NCI-H146 treated with DMSO at 0.1 percent for 48 hours (cell line): ENCODE measurements at regions not wholly inside any gene's neighbourhood (a gene's known extent, or its start where the extent isn't known, plus 50 kb on each side); places are given as distances from the start of the nearest gene placed in this dataset.
A peak's percentile ranks its signal among the peaks of the same experiment; 100 is the strongest.

Source experiments
- DNase-seq: peaks from one replicate; lab custom pipeline; 2025; ENCODE audit not compliant: unreplicated experiment; lab: John Stamatoyannopoulos, UW

DNA sequence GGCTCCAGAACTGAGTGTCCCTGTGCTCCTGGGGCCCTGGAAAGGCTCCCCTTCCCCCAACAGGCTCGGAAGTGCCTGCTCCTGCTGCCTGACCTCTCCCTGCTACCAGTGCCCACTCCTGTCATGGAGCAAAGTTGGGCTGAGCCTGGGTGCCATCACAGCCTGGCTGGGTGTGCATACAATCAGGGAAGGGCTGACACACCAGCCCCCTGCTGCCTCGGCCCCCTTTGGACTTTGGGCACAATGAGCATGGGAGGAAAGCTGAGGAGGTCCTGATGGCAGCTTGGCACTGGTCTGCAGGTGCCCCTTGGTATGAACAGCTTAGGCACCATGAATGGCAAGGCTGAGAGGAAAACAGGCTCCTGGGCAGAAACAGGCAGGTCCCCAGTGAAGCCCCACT, 405.0 kb downstream of the PID1 start:
- DNase-seq: no peak

DNA sequence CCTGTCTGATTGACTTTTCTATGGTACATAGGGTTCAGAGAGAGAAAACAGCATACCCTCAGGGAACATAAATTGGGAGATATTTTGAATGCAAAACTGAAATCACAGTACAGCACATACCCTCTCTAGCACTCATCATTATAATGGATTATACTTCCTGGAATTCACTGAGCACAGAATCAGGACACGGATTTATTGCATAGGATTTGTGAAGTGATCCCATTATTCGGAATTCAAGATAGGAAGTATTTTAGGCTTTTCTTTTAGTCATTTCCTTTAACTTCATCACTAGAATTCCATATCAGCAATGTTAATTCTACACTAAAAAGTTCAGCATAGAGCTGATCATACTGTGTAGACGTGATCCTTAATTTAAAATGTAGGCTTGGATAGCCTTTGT, 407.0 kb downstream of the PID1 start:
- DNase-seq: no peak

DNA sequence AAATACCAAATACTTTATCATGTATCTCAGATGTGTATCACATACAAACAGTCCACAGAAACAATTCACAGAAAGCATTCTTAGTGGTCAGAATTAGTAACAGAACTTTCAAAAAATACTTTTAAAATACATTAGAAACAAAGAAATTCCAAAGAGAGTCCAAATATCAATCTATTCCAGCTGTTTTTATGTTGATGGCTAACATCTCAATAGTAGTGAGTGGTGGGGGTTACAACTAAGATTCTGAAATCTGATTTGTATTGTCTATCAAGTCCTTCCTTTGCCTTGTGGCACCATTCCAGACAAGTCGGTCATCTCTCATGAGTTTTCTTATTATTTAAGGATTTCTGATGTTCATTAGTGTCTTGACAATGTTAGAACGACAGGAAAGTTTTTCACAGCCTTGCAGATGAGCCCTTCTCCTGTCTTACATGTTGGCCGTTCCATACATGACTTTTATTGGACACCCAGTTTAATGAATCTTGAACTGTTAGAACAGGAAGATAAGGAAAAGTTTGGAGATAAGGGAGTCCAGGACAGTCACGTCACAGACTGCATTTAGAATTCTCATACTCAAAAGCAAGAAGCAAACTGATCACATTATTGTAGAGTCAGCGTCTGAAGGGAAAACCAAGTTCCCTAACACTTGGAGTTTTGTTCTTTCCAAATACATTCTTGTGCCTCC, 410.3 kb downstream of the PID1 start:
- DNase-seq: no peak

- DNase-seq: no peak
These were observed 417.9 kb downstream of the PID1 start for GRCh38 chr2:228853151-228853550.

DNA sequence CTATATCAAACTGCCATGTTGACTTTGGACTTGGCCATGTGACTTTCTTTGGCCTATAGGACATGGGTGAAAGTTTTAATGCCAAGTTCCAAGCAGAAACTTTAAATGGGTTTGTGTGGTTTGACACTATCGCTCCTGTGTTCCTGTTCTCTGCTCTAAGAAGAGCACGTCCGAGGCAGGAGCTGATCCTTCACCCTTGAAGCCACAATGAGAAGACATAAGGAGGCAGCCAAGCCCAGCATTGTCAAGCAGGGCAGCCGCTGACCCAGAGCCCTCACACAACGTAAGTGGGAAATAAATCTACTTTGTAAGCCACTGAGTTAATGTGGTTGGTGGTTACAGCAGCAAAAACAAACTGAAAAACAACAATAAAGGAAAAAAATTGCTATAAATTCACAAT, 422.4 kb downstream of the PID1 start:
- DNase-seq: no peak

- DNase-seq: no peak
These were observed 423.4 kb downstream of the PID1 start for GRCh38 chr2:228847684-228848083.

DNA sequence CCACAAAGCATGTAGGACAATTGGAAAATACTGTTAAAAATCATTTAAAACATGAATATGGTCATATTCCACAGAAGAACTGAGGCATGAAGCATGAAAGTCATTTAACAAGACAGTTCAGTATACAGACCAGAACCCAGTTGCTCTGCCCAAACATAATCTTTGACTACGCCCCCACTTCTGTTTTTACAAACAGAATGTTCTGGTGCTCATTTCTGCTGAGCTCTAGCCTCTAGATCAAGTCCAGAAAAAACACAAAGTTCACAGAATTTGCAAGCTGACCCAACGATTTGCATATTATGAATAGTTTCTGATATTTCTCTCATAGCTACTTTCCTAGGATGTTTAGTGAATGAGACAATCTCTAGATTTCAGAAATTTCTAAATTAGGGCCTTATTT, 424.9 kb downstream of the PID1 start:
- no peak for DNase-seq

GRCh38 chr2:228845162-228845925, 425.7 kb downstream of the PID1 start:
- DNase-seq: no peak

- DNase-seq: no peak
These were observed 429.2 kb downstream of the PID1 start for GRCh38 chr2:228841877-228842276.

DNA sequence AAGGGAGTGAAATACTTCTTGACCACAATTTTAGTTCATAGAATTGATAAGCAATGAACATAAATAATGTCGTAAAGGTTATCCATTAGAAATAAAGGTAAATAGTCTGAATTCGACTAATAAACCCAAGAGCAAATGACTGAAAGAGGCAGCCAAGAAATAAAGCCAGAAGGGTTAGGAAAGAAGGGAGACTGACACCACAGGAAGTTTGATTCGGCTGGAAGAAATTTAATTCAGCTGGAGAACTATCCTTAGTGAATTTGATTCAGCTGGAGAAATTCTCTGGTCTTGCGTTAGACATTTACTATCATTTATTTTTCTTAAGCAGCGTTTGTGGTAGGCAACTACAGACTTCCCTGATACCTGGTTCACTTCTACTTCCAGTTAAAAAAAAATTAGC, 429.6 kb downstream of the PID1 start:
- no peak for DNase-seq

DNA sequence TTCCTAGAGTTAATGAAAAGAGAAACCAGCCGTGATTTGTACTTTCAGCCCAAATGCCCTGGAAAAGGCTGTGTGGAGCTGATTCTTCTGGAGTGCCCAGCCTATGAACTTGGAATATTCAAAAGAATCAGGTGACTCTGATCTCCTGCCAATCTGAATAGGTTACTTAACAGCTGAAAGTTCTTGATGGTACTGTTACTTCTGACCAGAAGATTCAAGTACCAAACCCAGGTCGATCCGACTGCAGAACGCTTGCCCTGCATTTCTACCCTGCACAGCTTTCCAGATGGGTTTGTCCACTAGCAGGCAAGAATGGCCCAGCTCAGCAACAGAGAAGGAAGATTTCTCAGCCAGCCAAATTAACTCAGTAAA, 430.4 kb downstream of the PID1 start:
- DNase-seq: no peak

DNA sequence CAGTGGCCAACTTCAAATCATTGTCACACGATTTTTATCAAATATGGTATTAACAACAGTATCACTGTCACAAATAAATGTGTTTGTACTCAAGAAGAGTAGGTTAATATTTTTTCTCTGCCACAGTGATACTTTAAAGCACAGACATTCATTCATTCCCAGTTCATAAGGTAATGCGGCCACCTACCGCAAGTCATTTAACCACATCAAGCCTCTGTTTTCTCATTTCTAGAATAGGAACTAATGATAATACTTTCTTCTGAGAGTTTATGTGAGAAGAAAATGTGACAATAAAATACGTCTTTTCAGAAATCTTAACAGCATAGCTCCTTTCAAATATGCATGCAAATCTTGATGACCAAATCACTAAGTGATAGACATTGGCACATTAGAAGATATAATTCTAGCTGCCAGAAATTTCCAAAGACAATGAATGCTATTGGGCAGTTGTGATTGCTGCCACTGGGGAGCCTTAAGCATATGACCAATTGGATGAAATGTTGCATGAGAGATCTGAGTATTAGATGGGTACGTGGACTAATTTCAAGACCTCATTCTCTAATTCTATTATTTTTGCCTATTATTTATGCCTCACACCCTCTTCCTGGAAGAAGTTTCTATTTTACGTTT, 430.9 kb downstream of the PID1 start:
- no peak for DNase-seq

DNA sequence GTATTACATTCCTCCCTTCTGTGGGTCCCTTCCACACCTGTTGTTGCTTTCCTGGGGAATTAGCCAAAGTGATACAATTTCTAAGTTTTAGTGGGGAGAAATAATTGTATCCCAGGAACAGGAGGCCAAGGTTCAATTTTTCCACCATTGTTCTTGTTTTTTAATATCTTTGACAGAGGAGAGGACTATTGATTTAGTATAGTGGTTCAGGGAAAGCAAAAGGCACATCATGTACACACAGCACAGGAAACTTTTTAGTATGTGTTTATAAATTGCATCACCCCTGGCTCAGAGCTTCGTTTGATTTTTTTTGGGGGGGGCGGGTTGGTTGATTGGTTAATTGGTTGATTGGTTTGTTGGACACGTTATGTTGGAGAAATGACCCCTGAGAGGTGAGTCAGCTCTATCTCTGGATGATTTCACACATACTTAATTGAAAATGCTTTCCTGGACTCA, 431.6 kb downstream of the PID1 start:
- no peak for DNase-seq

GRCh38 chr2:228838819-228839218, 432.3 kb downstream of the PID1 start:
- DNase-seq: peak; percentile 51

GRCh38 chr2:228828397-228828796, 442.7 kb downstream of the PID1 start:
- DNase-seq: no peak

- DNase-seq: no peak
These were observed 443.9 kb downstream of the PID1 start for GRCh38 chr2:228827056-228827700.

GRCh38 chr2:228819701-228820100, 451.4 kb downstream of the PID1 start:
- DNase-seq: no peak

GRCh38 chr2:228802181-228803071, 468.7 kb downstream of the PID1 start:
- DNase-seq: no peak

GRCh38 chr2:228801451-228801850, 469.6 kb downstream of the PID1 start:
- no peak for DNase-seq

GRCh38 chr2:228799208-228799588, 471.9 kb downstream of the PID1 start:
- DNase-seq: no peak
